OCI-LY1 (cell line): ENCODE measurements at regions not wholly inside any gene's neighbourhood (a gene's known extent, or its start where the extent isn't known, plus 50 kb on each side); places are given as distances from the start of the nearest gene placed in this dataset.

ENCODE experiments used
- H2AFZ ChIP-seq: fragments of 200-600 bp; sonication (generic), shearing (Covaris generic); 2 replicates; pipeline ENCODE4 v1.6.0; 2014; ENCODE audit warnings: antibody characterized with exemption, mild to moderate bottlenecking, low read length
- H3F3A ChIP-seq: fragments of 200-600 bp; sonication (generic), shearing (Covaris generic); 2 replicates; pipeline ENCODE4 v1.6.0; 2014; ENCODE audit warnings: mild to moderate bottlenecking, antibody characterized with exemption, low read length, moderate library complexity; ENCODE audit not compliant: insufficient read depth
- H3K27ac ChIP-seq: fragments of 200-600 bp; sonication (generic); 2 replicates; pipeline ENCODE4 v1.5.1; 2014; ENCODE audit warnings: low read length, mixed run types, mild to moderate bottlenecking, low read depth; ENCODE audit not compliant: poor library complexity, severe bottlenecking
- H3K27me3 ChIP-seq: fragments of 200-600 bp; sonication (generic); 2 replicates; pipeline ENCODE4 v1.6.0; 2014; ENCODE audit warnings: antibody characterized with exemption, mild to moderate bottlenecking, low read length, moderate library complexity; ENCODE audit not compliant: insufficient read depth
- H3K36me3 ChIP-seq: fragments of 200-600 bp; sonication (generic); 2 replicates; pipeline ENCODE4 v1.6.1; 2014; ENCODE audit warnings: mild to moderate bottlenecking, antibody characterized with exemption, low read length, moderate library complexity, mixed read lengths; ENCODE audit not compliant: insufficient read depth
- H3K4me1 ChIP-seq: fragments of 200-600 bp; sonication (generic); 2 replicates; pipeline ENCODE4 v1.5.1; 2014; ENCODE audit warnings: mild to moderate bottlenecking, low read length, moderate library complexity; ENCODE audit not compliant: insufficient read depth, severe bottlenecking
- H3K4me2 ChIP-seq: fragments of 200-600 bp; sonication (generic), shearing (Covaris generic); 2 replicates; pipeline ENCODE4 v1.6.1; 2014; ENCODE audit warnings: low read length
- H3K4me3 ChIP-seq: fragments of 200-600 bp; sonication (generic); 2 replicates; pipeline ENCODE4 v1.5.1; 2014; ENCODE audit warnings: low read length, low read depth, mild to moderate bottlenecking, mixed read lengths; ENCODE audit not compliant: poor library complexity, severe bottlenecking
- H3K79me2 ChIP-seq: fragments of 200-600 bp; shearing (Covaris generic); 2 replicates; pipeline ENCODE4 v1.6.1; 2016; ENCODE audit warnings: mixed run types, low read length, mixed read lengths; ENCODE audit not compliant: insufficient read depth
- H3K9ac ChIP-seq: fragments of 200-600 bp; sonication (generic), shearing (Covaris generic); 2 replicates; pipeline ENCODE4 v1.6.1; 2014; ENCODE audit warnings: mild to moderate bottlenecking, low read length, mixed read lengths
- H3K9me2 ChIP-seq: fragments of 200-600 bp; sonication (generic), shearing (Covaris generic); 2 replicates; pipeline ENCODE4 v1.6.1; 2014; ENCODE audit warnings: low read depth, mild to moderate bottlenecking, low read length, mixed read lengths
- H3K9me3 ChIP-seq: fragments of 200-600 bp; shearing (Covaris generic); 2 replicates; pipeline ENCODE4 v1.6.1; 2014; ENCODE audit warnings: low read length, mixed read lengths
- H4K20me1 ChIP-seq: fragments of 200-600 bp; sonication (generic), shearing (Covaris generic); 2 replicates; pipeline ENCODE4 v1.6.0; 2016; ENCODE audit warnings: mild to moderate bottlenecking, low read length; ENCODE audit not compliant: insufficient read depth
- EZH2 ChIP-seq: fragments of 200-600 bp; sonication (generic), shearing (Covaris generic); IDR thresholded peaks from 2 replicates; pipeline ENCODE4 v1.8.0; 2017; ENCODE audit warnings: borderline replicate concordance, mixed run types, mild to moderate bottlenecking, antibody characterized with exemption, low read length, moderate library complexity, mixed read lengths
- TF ChIP-seq, protein P1 (sequence below): fragments of 200-600 bp; sonication (generic), shearing (Covaris generic); IDR thresholded peaks from 2 replicates; pipeline ENCODE4 v1.5.1; 2017; ENCODE audit warnings: mild to moderate bottlenecking, antibody characterized with exemption, low read length, moderate library complexity, mixed read lengths

- Histone ChIP-seq H4K20me1 (no peaks in the 10 kb centered on the region), H3K36me3 (no peaks in the 10 kb centered on the region), H3K9me3 (no peaks in the 10 kb centered on the region), H3K4me2 (no peak overlapping the region), H3K4me1 (no peaks in the 10 kb centered on the region), H3F3A (no peaks in the 10 kb centered on the region), H3K9ac (no peak overlapping the region), H3K79me2 (no peaks in the 10 kb centered on the region), H3K4me3 (no peak overlapping the region), H3K27ac (no peak overlapping the region), H3K27me3 (no peaks in the 10 kb centered on the region), H2AFZ (no peak overlapping the region), H3K9me2 (no peaks in the 10 kb centered on the region)
- no peak for TF ChIP-seq EZH2
- TF ChIP-seq, protein P1, sequence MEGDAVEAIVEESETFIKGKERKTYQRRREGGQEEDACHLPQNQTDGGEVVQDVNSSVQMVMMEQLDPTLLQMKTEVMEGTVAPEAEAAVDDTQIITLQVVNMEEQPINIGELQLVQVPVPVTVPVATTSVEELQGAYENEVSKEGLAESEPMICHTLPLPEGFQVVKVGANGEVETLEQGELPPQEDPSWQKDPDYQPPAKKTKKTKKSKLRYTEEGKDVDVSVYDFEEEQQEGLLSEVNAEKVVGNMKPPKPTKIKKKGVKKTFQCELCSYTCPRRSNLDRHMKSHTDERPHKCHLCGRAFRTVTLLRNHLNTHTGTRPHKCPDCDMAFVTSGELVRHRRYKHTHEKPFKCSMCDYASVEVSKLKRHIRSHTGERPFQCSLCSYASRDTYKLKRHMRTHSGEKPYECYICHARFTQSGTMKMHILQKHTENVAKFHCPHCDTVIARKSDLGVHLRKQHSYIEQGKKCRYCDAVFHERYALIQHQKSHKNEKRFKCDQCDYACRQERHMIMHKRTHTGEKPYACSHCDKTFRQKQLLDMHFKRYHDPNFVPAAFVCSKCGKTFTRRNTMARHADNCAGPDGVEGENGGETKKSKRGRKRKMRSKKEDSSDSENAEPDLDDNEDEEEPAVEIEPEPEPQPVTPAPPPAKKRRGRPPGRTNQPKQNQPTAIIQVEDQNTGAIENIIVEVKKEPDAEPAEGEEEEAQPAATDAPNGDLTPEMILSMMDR = no peak
These were observed 359.6 kb upstream of the NOCT start for GRCh38 chr4:138655985-138656384.

GRCh38 chr4:138655286-138655685 lies 360.3 kb upstream of the NOCT start:
- Histone ChIP-seq H3K4me2 (no peak overlapping the region), H3K9me2 (no peaks in the 10 kb centered on the region), H3K27me3 (no peaks in the 10 kb centered on the region), H3K27ac (no peak overlapping the region), H3K4me3 (no peak overlapping the region), H3K36me3 (no peaks in the 10 kb centered on the region), H3F3A (no peaks in the 10 kb centered on the region), H4K20me1 (no peaks in the 10 kb centered on the region), H3K9me3 (no peaks in the 10 kb centered on the region), H3K79me2 (no peaks in the 10 kb centered on the region), H3K9ac (no peak overlapping the region), H2AFZ (no peak overlapping the region), H3K4me1 (no peaks in the 10 kb centered on the region)
- no peak for TF ChIP-seq EZH2
- TF ChIP-seq, protein P1 = no peak

GRCh38 chr4:138650929-138651448 lies 364.6 kb upstream of the NOCT start:
- H3K27me3 ChIP-seq = no peaks in the 10 kb centered on the region
- H3K9me2 ChIP-seq = no peaks in the 10 kb centered on the region
- H3K4me2 ChIP-seq = no peak overlapping the region
- H3K9ac ChIP-seq = no peak overlapping the region
- H3K9me3 ChIP-seq = no peaks in the 10 kb centered on the region
- no peak overlapping the region for H3K27ac ChIP-seq
- no peaks in the 10 kb centered on the region for H4K20me1 ChIP-seq
- H3F3A ChIP-seq = no peaks in the 10 kb centered on the region
- no peaks in the 10 kb centered on the region for H3K36me3 ChIP-seq
- TF ChIP-seq, protein P1 = no peak
- no peak for TF ChIP-seq EZH2
- no peak overlapping the region for H2AFZ ChIP-seq
- no peaks in the 10 kb centered on the region for H3K79me2 ChIP-seq
- H3K4me1 ChIP-seq = no peaks in the 10 kb centered on the region
- H3K4me3 ChIP-seq = no peak overlapping the region
